Breast epithelium (tissue), 4 donors: ENCODE measurements at regions not wholly inside any gene's neighbourhood (a gene's known extent, or its start where the extent isn't known, plus 50 kb on each side); places are given as distances from the start of the nearest gene placed in this dataset.

Source experiments
- DNase-seq, 2 donors: peaks; one replicate each; pipeline ENCODE4 v3.0.0-alpha.2; 2019; ENCODE audit warnings: low spot score in 2 of 2
- H3K27ac ChIP-seq, 2 donors: fragments of 200-600 bp; sonication (generic) in 1 of 2; one replicate each; pipeline ENCODE4 v1.5.1; 2016 to 2019; ENCODE audit warnings: mild to moderate bottlenecking in 1 of 2
- H3K27me3 ChIP-seq, 2 donors: fragments of 200-600 bp; sonication (generic) in 1 of 2; one replicate each; pipeline versions ENCODE4 v1.5.1 to v1.6.0; 2017 to 2019; ENCODE audit warnings: control low read depth in 1 of 2, mild to moderate bottlenecking in 1 of 2
- H3K36me3 ChIP-seq: fragments of 200-600 bp; one replicate; pipeline ENCODE4 v1.5.1; 2019
- H3K4me1 ChIP-seq, 2 donors: fragments of 200-600 bp; sonication (generic); one replicate each; pipeline ENCODE4 v1.5.1; 2016 to 2019; ENCODE audit warnings: control low read depth in 1 of 2
- H3K4me3 ChIP-seq, 3 donors: fragments of 200-600 bp; sonication (generic); 1 replicate in 2 of 3; 2 replicates in 1 of 3; pipeline ENCODE4 v1.5.1; 2016 to 2019; ENCODE audit warnings: mild to moderate bottlenecking in 3 of 3, moderate library complexity in 2 of 3
- H3K9me3 ChIP-seq, 2 donors: fragments of 200-600 bp; sonication (generic) in 1 of 2; one replicate each; pipeline ENCODE4 v1.5.1; 2016 to 2019; ENCODE audit warnings: control low read depth in 1 of 2
- CTCF ChIP-seq, 3 donors: fragments of 450-650 bp; IDR thresholded peaks; one replicate each; pipeline ENCODE4 v1.5.1; 2016 to 2017; ENCODE audit warnings: antibody characterized with exemption in 3 of 3, mild to moderate bottlenecking in 3 of 3, moderate library complexity in 3 of 3
- POLR2A ChIP-seq: fragments of 450-650 bp; IDR thresholded peaks from one replicate; pipeline ENCODE4 v1.6.1; 2016; ENCODE audit warnings: antibody characterized with exemption, mild to moderate bottlenecking, moderate library complexity
- POLR2AphosphoS5 ChIP-seq, 3 donors: sonication (generic); formaldehyde crosslinking; IDR thresholded peaks; one replicate each; pipeline ENCODE4 v1.6.1; 2017; ENCODE audit warnings: antibody characterized with exemption in 3 of 3
- intact Hi-C: fragments of 100-400 bp; cut with DNase I; formaldehyde crosslinking; loops from one replicate; pipeline ENCODE4 v1.15.1; 2023; ENCODE audit warnings: low total_unique reads

- H3K36me3 ChIP-seq = no peaks in the 10 kb centered on the region
- H3K4me1 ChIP-seq = no peaks in the 10 kb centered on the region
- H3K9me3 ChIP-seq = no peaks in the 10 kb centered on the region
- no peak overlapping the region for H3K4me3 ChIP-seq
- DNase-seq = no peak
- intact Hi-C loops = no loop called here
- peaks cover 0 to 12% of the 10 kb centered on the region in 2 donors for H3K27me3 ChIP-seq
- no peak overlapping the region for H3K27ac ChIP-seq
- TF ChIP-seq POLR2A (no peak), POLR2AphosphoS5 (IDR thresholded peaks at IDR 0.05) (no peak), CTCF (IDR thresholded peaks at IDR 0.05) (no peak)
These were observed 52.8 kb downstream of the PPP1R2C start for GRCh38 chrX:42725196-42725595.

- intact Hi-C loops = no loop called here
- Histone ChIP-seq H3K36me3 (no peaks in the 10 kb centered on the region), H3K4me3 (no peak overlapping the region), H3K27ac (no peak overlapping the region), H3K27me3 (no peaks in the 10 kb centered on the region), H3K9me3 (no peaks in the 10 kb centered on the region), H3K4me1 (no peaks in the 10 kb centered on the region)
- DNase-seq = no peak
- TF ChIP-seq POLR2A (no peak), CTCF (IDR thresholded peaks at IDR 0.05) (no peak), POLR2AphosphoS5 (IDR thresholded peaks at IDR 0.05) (no peak)
These were observed 57.8 kb downstream of the PPP1R2C start for GRCh38 chrX:42720209-42720608.

GRCh38 chrX:42715701-42716262, 62.2 kb downstream of the PPP1R2C start:
- no peaks in the 10 kb centered on the region for H3K36me3 ChIP-seq
- H3K4me1 ChIP-seq = no peaks in the 10 kb centered on the region
- TF ChIP-seq POLR2AphosphoS5 (IDR thresholded peaks at IDR 0.05) (no peak), CTCF (IDR thresholded peaks at IDR 0.05) (no peak), POLR2A (no peak)
- H3K4me3 ChIP-seq = no peak overlapping the region
- H3K27me3 ChIP-seq = peaks cover 0 to 20% of the 10 kb centered on the region in 2 donors
- no peak for DNase-seq
- H3K27ac ChIP-seq = no peak overlapping the region
- H3K9me3 ChIP-seq = no peaks in the 10 kb centered on the region
- intact Hi-C loops = no loop called here

GRCh38 chrX:42714981-42715700, 62.8 kb downstream of the PPP1R2C start:
- intact Hi-C loops = no loop called here
- no peak for TF ChIP-seq POLR2A
- TF ChIP-seq CTCF (IDR thresholded peaks at IDR 0.05) = peak in 1 of 3 donors; percentile 39
- peak; percentile 50 to 52 for DNase-seq

GRCh38 chrX:42710452-42710851, 67.5 kb downstream of the PPP1R2C start:
- DNase-seq = no peak
- intact Hi-C loops = no loop called here
- TF ChIP-seq CTCF (IDR thresholded peaks at IDR 0.05) = no peak
- no peaks in the 10 kb centered on the region for H3K4me1 ChIP-seq
- H3K9me3 ChIP-seq = no peaks in the 10 kb centered on the region
- no peaks in the 10 kb centered on the region for H3K36me3 ChIP-seq
- no peak overlapping the region for H3K4me3 ChIP-seq
- no peak overlapping the region for H3K27ac ChIP-seq
- peaks cover 0 to 22% of the 10 kb centered on the region in 2 donors for H3K27me3 ChIP-seq

More at GRCh38 chrX:42714981-42715700, 62.8 kb downstream of the PPP1R2C start:
- H3K9me3 ChIP-seq = no peaks in the 10 kb centered on the region
- no peaks in the 10 kb centered on the region for H3K4me1 ChIP-seq
- peaks cover 0 to 20% of the 10 kb centered on the region in 2 donors for H3K27me3 ChIP-seq
- H3K36me3 ChIP-seq = no peaks in the 10 kb centered on the region
- peak overlapping the region in 1 of 2 donors; percentile 30 for H3K27ac ChIP-seq
- no peak overlapping the region for H3K4me3 ChIP-seq
